CD4-positive, alpha-beta T cell (primary cell): ENCODE measurements at regions not wholly inside any gene's neighbourhood (a gene's known extent, or its start where the extent isn't known, plus 50 kb on each side); places are given as distances from the start of the nearest gene placed in this dataset.

ENCODE experiments used
- ATAC-seq: fragments of 200-7000 bp; cut with Tn5 transposase; one replicate; pipeline ENCODE4 v1.10.0; 2022; ENCODE audit warnings: mild to moderate bottlenecking; ENCODE audit not compliant: poor library complexity
- CTCF ChIA-PET: fragments of 350-600 bp; sonication (Branson Sonifier 250); formaldehyde crosslinking; loops from one replicate; lab custom pipeline; 2021; ENCODE audit warnings: antibody characterized with exemption, inconsistent platforms; lab: Charles Lee
- POLR2A ChIA-PET: fragments of 350-600 bp; sonication (Branson Sonifier 250); formaldehyde crosslinking; loops from one replicate; lab custom pipeline; 2021; ENCODE audit warnings: antibody characterized with exemption, inconsistent platforms; lab: Charles Lee
- DNase-seq, 14 experiments: peaks; one replicate each; pipeline ENCODE4 v3.0.0-alpha.2; 2013 to 2020; ENCODE audit warnings: mixed read lengths in 2 of 14
- H3K27ac ChIP-seq, 2 donors: one replicate each; pipeline versions ENCODE4 v1.5.1 to v1.7.0; 2013; ENCODE audit warnings: low read length in 2 of 2, low read depth in 1 of 2, mild to moderate bottlenecking in 1 of 2
- H3K27me3 ChIP-seq, 2 experiments: 1 replicate in 1 of 2; 2 replicates in 1 of 2; pipeline versions ENCODE4 v1.6.1 to v1.7.0; 2013; ENCODE audit warnings: low read length in 2 of 2, control low read depth in 1 of 2, mild to moderate bottlenecking in 1 of 2, moderate library complexity in 1 of 2; ENCODE audit not compliant: insufficient read depth in 2 of 2, control insufficient read depth in 1 of 2
- H3K36me3 ChIP-seq: one replicate; pipeline ENCODE4 v1.6.1; 2013; ENCODE audit warnings: low read length, control low read depth; ENCODE audit not compliant: insufficient read depth
- H3K4me1 ChIP-seq: one replicate; pipeline ENCODE4 v1.6.1; 2013; ENCODE audit warnings: low read length, control low read depth; ENCODE audit not compliant: insufficient read depth
- H3K4me3 ChIP-seq: one replicate; pipeline ENCODE4 v1.5.1; 2013; ENCODE audit warnings: mild to moderate bottlenecking, low read length, moderate library complexity
- H3K9me3 ChIP-seq, 2 experiments: 1 replicate in 1 of 2; 2 replicates in 1 of 2; pipeline versions ENCODE4 v1.6.1 to v1.7.0; 2013; ENCODE audit warnings: low read length in 2 of 2, mild to moderate bottlenecking in 2 of 2, control low read depth in 1 of 2, moderate library complexity in 1 of 2; ENCODE audit not compliant: control insufficient read depth in 1 of 2, insufficient read depth in 1 of 2
- H3K27ac Mint-ChIP-seq: one replicate; pipeline ENCODE4 v1.8.0; 2020; ENCODE audit warnings: mixed read lengths
- H3K27me3 Mint-ChIP-seq: one replicate; pipeline ENCODE4 v1.8.0; 2021; ENCODE audit warnings: mixed read lengths
- H3K36me3 Mint-ChIP-seq: one replicate; pipeline ENCODE4 v1.8.0; 2021; ENCODE audit warnings: low read depth, mixed read lengths
- H3K4me1 Mint-ChIP-seq: one replicate; pipeline ENCODE4 v1.8.0; 2021; ENCODE audit warnings: low read depth, mixed read lengths
- H3K4me3 Mint-ChIP-seq: one replicate; pipeline ENCODE4 v1.8.0; 2020; ENCODE audit warnings: mild to moderate bottlenecking, mixed read lengths
- H3K9me3 Mint-ChIP-seq: one replicate; pipeline ENCODE4 v1.8.0; 2020; ENCODE audit warnings: mixed read lengths
- intact Hi-C, 2 experiments: fragments of 100-400 bp; cut with DNase I in 1 of 2; cut with micrococcal nuclease in 1 of 2; formaldehyde crosslinking; loops; one replicate each; pipeline versions ENCODE4 v1.15.1 to v1.9.0; 2023 to 2025; cut with DNase I, micrococcal nuclease
- TF ChIP-seq, protein P1 (sequence below): fragments of 200-600 bp; IDR thresholded peaks from one replicate; pipeline ENCODE4 v1.8.0; 2022; ENCODE audit warnings: antibody characterized with exemption, mild to moderate bottlenecking

GRCh38 chr10:36711361-36711760, 414.0 kb upstream of the ANKRD30A start:
- H3K4me1 Mint-ChIP-seq: no peaks in the 10 kb centered on the region
- intact Hi-C loops: no loop called here
- Histone ChIP-seq H3K27ac (no peak overlapping the region), H3K4me3 (no peak overlapping the region), H3K27me3 (no peaks in the 10 kb centered on the region), H3K9me3 (peaks cover 0 to 11% of the 10 kb centered on the region in 2 experiments), H3K36me3 (no peaks in the 10 kb centered on the region), H3K4me1 (no peaks in the 10 kb centered on the region)
- ATAC-seq (no peak), DNase-seq (no peak)
- no peak overlapping the region for H3K4me3 Mint-ChIP-seq
- no peak overlapping the region for H3K27ac Mint-ChIP-seq
- peaks cover 3% of the 10 kb centered on the region for H3K9me3 Mint-ChIP-seq
- POLR2A ChIA-PET: no interaction called here
- no peaks in the 10 kb centered on the region for H3K27me3 Mint-ChIP-seq
- TF ChIP-seq, protein P1, sequence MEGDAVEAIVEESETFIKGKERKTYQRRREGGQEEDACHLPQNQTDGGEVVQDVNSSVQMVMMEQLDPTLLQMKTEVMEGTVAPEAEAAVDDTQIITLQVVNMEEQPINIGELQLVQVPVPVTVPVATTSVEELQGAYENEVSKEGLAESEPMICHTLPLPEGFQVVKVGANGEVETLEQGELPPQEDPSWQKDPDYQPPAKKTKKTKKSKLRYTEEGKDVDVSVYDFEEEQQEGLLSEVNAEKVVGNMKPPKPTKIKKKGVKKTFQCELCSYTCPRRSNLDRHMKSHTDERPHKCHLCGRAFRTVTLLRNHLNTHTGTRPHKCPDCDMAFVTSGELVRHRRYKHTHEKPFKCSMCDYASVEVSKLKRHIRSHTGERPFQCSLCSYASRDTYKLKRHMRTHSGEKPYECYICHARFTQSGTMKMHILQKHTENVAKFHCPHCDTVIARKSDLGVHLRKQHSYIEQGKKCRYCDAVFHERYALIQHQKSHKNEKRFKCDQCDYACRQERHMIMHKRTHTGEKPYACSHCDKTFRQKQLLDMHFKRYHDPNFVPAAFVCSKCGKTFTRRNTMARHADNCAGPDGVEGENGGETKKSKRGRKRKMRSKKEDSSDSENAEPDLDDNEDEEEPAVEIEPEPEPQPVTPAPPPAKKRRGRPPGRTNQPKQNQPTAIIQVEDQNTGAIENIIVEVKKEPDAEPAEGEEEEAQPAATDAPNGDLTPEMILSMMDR: no peak
- H3K36me3 Mint-ChIP-seq: no peaks in the 10 kb centered on the region
- CTCF ChIA-PET: no interaction called here

DNA sequence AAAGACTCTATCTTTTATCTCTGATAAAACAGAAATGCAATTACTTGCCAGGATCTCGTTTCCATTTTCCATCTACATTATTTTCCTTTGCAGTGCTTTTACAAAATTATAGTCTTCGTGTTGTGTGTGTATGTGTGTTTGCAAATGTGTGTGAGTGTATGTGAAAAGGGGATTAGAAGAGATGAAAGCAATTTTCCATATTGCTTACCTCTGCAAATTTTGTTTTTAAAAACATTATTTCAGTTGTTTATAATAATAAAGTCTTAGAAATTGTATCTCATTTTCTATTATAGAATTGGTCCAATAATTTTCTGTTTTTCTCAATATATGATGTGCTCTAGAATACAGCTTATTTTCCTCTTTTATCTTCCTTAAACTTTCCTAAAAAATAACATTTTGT, 421.3 kb upstream of the ANKRD30A start:
- peaks cover 11% of the 10 kb centered on the region for H3K9me3 Mint-ChIP-seq
- no peaks in the 10 kb centered on the region for H3K27me3 ChIP-seq
- H3K36me3 Mint-ChIP-seq: no peaks in the 10 kb centered on the region
- no peak overlapping the region for H3K4me3 Mint-ChIP-seq
- no peaks in the 10 kb centered on the region for H3K27me3 Mint-ChIP-seq
- intact Hi-C loops: no loop called here
- DNase-seq (no peak), ATAC-seq (no peak)
- POLR2A ChIA-PET: no interaction called here
- H3K36me3 ChIP-seq: no peaks in the 10 kb centered on the region
- no peak overlapping the region for H3K4me3 ChIP-seq
- H3K4me1 Mint-ChIP-seq: no peaks in the 10 kb centered on the region
- no peaks in the 10 kb centered on the region for H3K9me3 ChIP-seq
- H3K27ac Mint-ChIP-seq: no peak overlapping the region
- no peak overlapping the region for H3K27ac ChIP-seq
- no peaks in the 10 kb centered on the region for H3K4me1 ChIP-seq
- TF ChIP-seq, protein P1: no peak
- CTCF ChIA-PET: no interaction called here

DNA sequence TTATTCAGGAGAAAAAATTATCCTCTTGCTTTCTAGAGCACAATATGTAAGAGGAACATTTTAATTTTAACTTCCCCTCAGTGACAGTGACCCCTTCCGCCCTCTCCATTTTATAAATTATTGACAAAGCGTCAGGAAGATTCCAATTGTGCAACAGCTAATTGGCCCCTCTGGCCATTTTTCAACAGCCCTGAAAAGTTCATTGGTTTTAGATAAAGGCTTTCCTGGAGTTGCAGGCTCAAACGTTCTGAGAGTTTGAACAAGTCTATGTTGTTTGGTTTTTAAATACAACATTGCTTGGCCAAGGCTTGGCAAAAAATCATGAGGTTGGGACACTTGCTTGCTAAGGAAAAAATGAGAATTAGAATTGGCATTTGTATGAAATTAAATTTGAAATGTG, 422.2 kb upstream of the ANKRD30A start:
- ATAC-seq (no peak), DNase-seq (no peak)
- intact Hi-C loops: no loop called here
- H3K4me1 ChIP-seq: no peaks in the 10 kb centered on the region
- Mint-ChIP-seq H3K27me3 (no peaks in the 10 kb centered on the region), H3K4me3 (no peak overlapping the region), H3K27ac (no peak overlapping the region), H3K9me3 (peaks cover 13% of the 10 kb centered on the region), H3K4me1 (no peaks in the 10 kb centered on the region), H3K36me3 (no peaks in the 10 kb centered on the region)
- POLR2A ChIA-PET: no interaction called here
- H3K36me3 ChIP-seq: no peaks in the 10 kb centered on the region
- H3K4me3 ChIP-seq: no peak overlapping the region
- CTCF ChIA-PET: no interaction called here
- TF ChIP-seq, protein P1: no peak
- H3K9me3 ChIP-seq: peaks cover 0 to 3% of the 10 kb centered on the region in 2 experiments
- H3K27me3 ChIP-seq: no peaks in the 10 kb centered on the region
- H3K27ac ChIP-seq: no peak overlapping the region
